Heart left ventricle (tissue), 16 donors: ENCODE measurements at regions not wholly inside any gene's neighbourhood (a gene's known extent, or its start where the extent isn't known, plus 50 kb on each side); places are given as distances from the start of the nearest gene placed in this dataset.
"Not testable (repeated sequence)": the region's sequence is repeated elsewhere in the genome, so short reads cannot be mapped to it uniquely, and the experiment has no call there.

ENCODE experiments used
- ATAC-seq, 4 donors: fragments of 200-7000 bp; cut with Tn5 transposase; one replicate each; pipeline ENCODE4 v1.9.1; 2020 to 2022; ENCODE audit warnings: moderate library complexity in 4 of 4, mild to moderate bottlenecking in 3 of 4, moderate number of reproducible peaks in 1 of 4
- DNase-seq, 5 donors: peaks; one replicate each; pipeline ENCODE4 v3.0.0-alpha.2; 2020
- H3K27ac ChIP-seq, 12 donors: fragments of 200-600 bp; sonication (generic) in 4 of 12; one replicate each; pipeline versions ENCODE4 v1.5.0 to v1.8.0; 2016 to 2022; ENCODE audit warnings: mild to moderate bottlenecking in 2 of 12
- H3K27me3 ChIP-seq, 9 donors: fragments of 200-600 bp; sonication (generic) in 2 of 9; one replicate each; pipeline versions ENCODE4 v1.5.1 to v1.8.0; 2016 to 2022; ENCODE audit warnings: mild to moderate bottlenecking in 3 of 9
- H3K36me3 ChIP-seq, 9 donors: fragments of 200-600 bp; sonication (generic) in 2 of 9; one replicate each; pipeline versions ENCODE4 v1.5.0 to v1.8.0; 2018 to 2022; ENCODE audit warnings: mild to moderate bottlenecking in 2 of 9
- H3K4me1 ChIP-seq, 12 donors: fragments of 200-600 bp; sonication (generic) in 4 of 12; one replicate each; pipeline versions ENCODE4 v1.5.0 to v1.8.0; 2016 to 2022; ENCODE audit warnings: mild to moderate bottlenecking in 3 of 12
- H3K4me3 ChIP-seq, 12 donors: fragments of 200-600 bp; sonication (generic) in 4 of 12; one replicate each; pipeline versions ENCODE4 v1.5.0 to v1.8.0; 2017 to 2022; ENCODE audit warnings: mild to moderate bottlenecking in 9 of 12, moderate library complexity in 4 of 12
- H3K9me3 ChIP-seq, 12 donors: fragments of 200-600 bp; sonication (generic) in 4 of 12; one replicate each; pipeline versions ENCODE4 v1.5.0 to v1.8.0; 2016 to 2022; ENCODE audit warnings: mild to moderate bottlenecking in 1 of 12
- CTCF ChIP-seq, 12 donors: fragments of 200-600 bp; sonication (generic) in 4 of 12; IDR thresholded peaks; one replicate each; pipeline versions ENCODE4 v1.5.0 to v1.8.0; 2018 to 2022; ENCODE audit warnings: antibody characterized with exemption in 12 of 12, mild to moderate bottlenecking in 5 of 12
- POLR2A ChIP-seq, 2 donors: fragments of 450-650 bp; IDR thresholded peaks; one replicate each; pipeline ENCODE4 v1.6.1; 2017; ENCODE audit warnings: antibody characterized with exemption in 2 of 2, mild to moderate bottlenecking in 2 of 2, moderate library complexity in 2 of 2
- WGBS, 4 donors: extraction: QIAGEN DNeasy Blood & Tissue Kit in 2 of 4; methylation state at CpG; one replicate each; pipeline versions ENCODE4 v1.1.5 to v1.1.7; 2013 to 2018; 5-methylcytosine and 5-hydroxymethylcytosine counted together
- intact Hi-C, 10 donors: fragments of 100-400 bp; cut with DNase I; formaldehyde crosslinking; loops; one replicate each; pipeline versions ENCODE4 v1.11.1 to v1.14.2; 2022
- donor health status: ischemic (EF 13 %, LVEDD 7.1; RV severe dilation, severe dysfunction).
- donor health status: healthy with polysubstance abuse.
- donor health status: DM: no; HTN: yes; CAD: no.
- donor health status: DM: no; HTN: no; CAD: no.
- donor health status: ischemic (EF 25% LVEDD 6.9; RV normal size, moderate dysfunction).
- donor health status: ischemic (EF 25% LVEDD 5.7; RV mildly dilated, moderate dysfunction).
- donor health status: healthy.
- donor health status: DM: yes; HTN: yes; CAD: no.
- donor health status: ischemic (EF 35%, LVEDD 5.7; RV mildly dilated, moderate dysfunction).
- donor health status: nonischemic (EF 11% LVEDD 7.7; RV severe dilation, severe dysfunction).
- donor health status: DM: yes; HTN: yes; CAD: no.
- donor health status: PGD.
- donor health status: ischemic (EF 29% LVEDD 5.4; RV normal size, mild dysfunction).
- donor health status: nonischemic (EF 23%, LVEDD 6.1; RV moderate dilation, normal function).

- intact Hi-C loops: no loop called here
- Histone ChIP-seq H3K27ac (no peak overlapping the region), H3K36me3 (no peaks in the 10 kb centered on the region), H3K4me3 (no peak overlapping the region), H3K4me1 (no peaks in the 10 kb centered on the region), H3K9me3 (no peaks in the 10 kb centered on the region), H3K27me3 (no peaks in the 10 kb centered on the region)
- ATAC-seq (no peak), DNase-seq (no peak)
- 76 to 87% (median 85%) methylated on average over 4 of the region's 4 CpGs for WGBS, 4 donors
- TF ChIP-seq POLR2A (IDR thresholded peaks at IDR 0.05) (no peak), CTCF (IDR thresholded peaks at IDR 0.05) (no peak)
These were observed 482.2 kb upstream of the SOX9 start for GRCh38 chr17:71638668-71639067.

GRCh38 chr17:71639865-71640264, 481.0 kb upstream of the SOX9 start:
- Histone ChIP-seq H3K36me3 (no peaks in the 10 kb centered on the region), H3K9me3 (peaks cover 0 to 10% (median 0%) of the 10 kb centered on the region in 12 donors), H3K4me1 (no peaks in the 10 kb centered on the region), H3K4me3 (no peak overlapping the region), H3K27me3 (no peaks in the 10 kb centered on the region), H3K27ac (no peak overlapping the region)
- DNase-seq (no peak), ATAC-seq (no peak)
- intact Hi-C loops: no loop called here
- no peak for TF ChIP-seq POLR2A (IDR thresholded peaks at IDR 0.05)
- TF ChIP-seq CTCF (IDR thresholded peaks at IDR 0.05): no peak

- intact Hi-C loops, H3K4me3 ChIP-seq, H3K27me3 ChIP-seq, H3K36me3 ChIP-seq, DNase-seq, ATAC-seq, H3K4me1 ChIP-seq, H3K27ac ChIP-seq: not testable (repeated sequence)
- WGBS, 4 donors: 39 to 48% (median 43%) methylated on average over 2 of the region's 2 CpGs
- peaks cover 0 to 30% (median 3%) of the 10 kb centered on the region in 12 donors for H3K9me3 ChIP-seq
These were observed 473.9 kb upstream of the SOX9 start for GRCh38 chr17:71646890-71647289.

- H3K4me3 ChIP-seq, H3K36me3 ChIP-seq, H3K27me3 ChIP-seq, H3K27ac ChIP-seq, intact Hi-C loops, DNase-seq, ATAC-seq, H3K4me1 ChIP-seq: not testable (repeated sequence)
- WGBS, 4 donors: 92 to 99% (median 94%) methylated on average over 2 of the region's 2 CpGs
- peaks cover 0 to 30% (median 3%) of the 10 kb centered on the region in 12 donors for H3K9me3 ChIP-seq
These were observed 472.5 kb upstream of the SOX9 start for GRCh38 chr17:71648342-71648741.

- DNase-seq: no peak
- TF ChIP-seq CTCF (IDR thresholded peaks at IDR 0.05) (no peak), POLR2A (IDR thresholded peaks at IDR 0.05) (no peak)
- H3K27me3 ChIP-seq: no peaks in the 10 kb centered on the region
- H3K36me3 ChIP-seq: no peaks in the 10 kb centered on the region
- peaks cover 0 to 26% (median 3%) of the 10 kb centered on the region in 12 donors for H3K9me3 ChIP-seq
- H3K4me1 ChIP-seq: no peaks in the 10 kb centered on the region
- H3K4me3 ChIP-seq: no peak overlapping the region
- H3K27ac ChIP-seq: no peak overlapping the region
- intact Hi-C loops: loop anchor here in 2 of 10 donors (10.0 kb wide), 1 partner anchor 55 kb away; no protein-coding TSS in a partner anchor
- ATAC-seq: no peak
These were observed 470.9 kb upstream of the SOX9 start for GRCh38 chr17:71649941-71650350.
